SJCRH30 (cell line): ENCODE measurements at regions not wholly inside any gene's neighbourhood (a gene's known extent, or its start where the extent isn't known, plus 50 kb on each side); places are given as distances from the start of the nearest gene placed in this dataset.

Source experiments
- DNase-seq, 2 experiments: peaks; one replicate each; pipeline ENCODE4 v3.0.0-alpha.2; 2015 to 2020
- H3K27ac ChIP-seq: fragments of 250-450 bp; sonication (Bioruptor Pico); 2 replicates; pipeline ENCODE4 v1.5.1; 2020; ENCODE audit warnings: mild to moderate bottlenecking, moderate library complexity
- H3K27me3 ChIP-seq: fragments of 250-450 bp; sonication (Bioruptor Pico); 2 replicates; pipeline ENCODE4 v1.5.1; 2020; ENCODE audit warnings: mild to moderate bottlenecking, moderate library complexity
- H3K36me3 ChIP-seq: fragments of 250-450 bp; sonication (Bioruptor Pico); 2 replicates; pipeline ENCODE4 v1.5.1; 2020; ENCODE audit warnings: mild to moderate bottlenecking, moderate library complexity
- H3K4me1 ChIP-seq: fragments of 250-450 bp; sonication (Bioruptor Pico); 2 replicates; pipeline ENCODE4 v1.5.1; 2020; ENCODE audit warnings: mild to moderate bottlenecking, moderate library complexity
- H3K4me3 ChIP-seq: fragments of 250-450 bp; sonication (Bioruptor Pico); 2 replicates; pipeline ENCODE4 v1.5.1; 2020; ENCODE audit warnings: mild to moderate bottlenecking, moderate library complexity
- H3K9me3 ChIP-seq: fragments of 250-450 bp; sonication (Bioruptor Pico); replicated peaks from 2 replicates; pipeline ENCODE4 v1.5.1; 2020; ENCODE audit warnings: mild to moderate bottlenecking, moderate library complexity

GRCh38 chr5:44637916-44638869, 170.6 kb upstream of the MRPS30 start:
- peaks cover 6% of the 10 kb centered on the region; the same call in 1 of the 2 replicates for H3K27me3 ChIP-seq
- no peak for DNase-seq
- no peak overlapping the region for H3K4me3 ChIP-seq
- no peaks in the 10 kb centered on the region for H3K36me3 ChIP-seq
- no peaks in the 10 kb centered on the region for H3K9me3 ChIP-seq
- H3K27ac ChIP-seq, result no peak overlapping the region
- H3K4me1 ChIP-seq, result no peaks in the 10 kb centered on the region

- Histone ChIP-seq H3K9me3 (no peaks in the 10 kb centered on the region), H3K36me3 (no peaks in the 10 kb centered on the region), H3K4me3 (no peak overlapping the region), H3K27me3 (no peaks in the 10 kb centered on the region), H3K4me1 (no peaks in the 10 kb centered on the region), H3K27ac (no peak overlapping the region)
- no peak for DNase-seq
These were observed 176.4 kb upstream of the MRPS30 start for GRCh38 chr5:44632344-44632743.

- no peak overlapping the region for H3K4me3 ChIP-seq
- H3K27ac ChIP-seq, result no peak overlapping the region
- H3K4me1 ChIP-seq, result no peaks in the 10 kb centered on the region
- H3K9me3 ChIP-seq, result no peaks in the 10 kb centered on the region
- no peaks in the 10 kb centered on the region for H3K27me3 ChIP-seq
- no peak for DNase-seq
- H3K36me3 ChIP-seq, result no peaks in the 10 kb centered on the region
These were observed 181.9 kb upstream of the MRPS30 start for GRCh38 chr5:44626846-44627245.

GRCh38 chr5:44622331-44622730, 186.4 kb upstream of the MRPS30 start:
- Histone ChIP-seq H3K36me3 (no peaks in the 10 kb centered on the region), H3K27ac (no peak overlapping the region), H3K9me3 (no peaks in the 10 kb centered on the region), H3K27me3 (no peaks in the 10 kb centered on the region), H3K4me1 (no peaks in the 10 kb centered on the region), H3K4me3 (no peak overlapping the region)
- DNase-seq, result no peak

- Histone ChIP-seq H3K27me3 (no peaks in the 10 kb centered on the region), H3K4me1 (no peaks in the 10 kb centered on the region), H3K36me3 (no peaks in the 10 kb centered on the region), H3K27ac (no peak overlapping the region), H3K9me3 (no peaks in the 10 kb centered on the region), H3K4me3 (no peak overlapping the region)
- DNase-seq, result no peak
These were observed 188.7 kb upstream of the MRPS30 start for GRCh38 chr5:44619875-44620610.

GRCh38 chr5:44614845-44615244, 193.9 kb upstream of the MRPS30 start:
- no peak overlapping the region for H3K27ac ChIP-seq
- no peak for DNase-seq
- H3K4me3 ChIP-seq, result no peak overlapping the region
- no peaks in the 10 kb centered on the region for H3K36me3 ChIP-seq
- H3K4me1 ChIP-seq, result no peaks in the 10 kb centered on the region
- H3K9me3 ChIP-seq, result no peaks in the 10 kb centered on the region
- H3K27me3 ChIP-seq, result no peaks in the 10 kb centered on the region

GRCh38 chr5:44613936-44614335, 194.8 kb upstream of the MRPS30 start:
- H3K27ac ChIP-seq, result no peak overlapping the region
- DNase-seq, result no peak
- H3K27me3 ChIP-seq, result no peaks in the 10 kb centered on the region
- H3K4me3 ChIP-seq, result no peak overlapping the region
- H3K36me3 ChIP-seq, result no peaks in the 10 kb centered on the region
- H3K4me1 ChIP-seq, result no peaks in the 10 kb centered on the region
- no peaks in the 10 kb centered on the region for H3K9me3 ChIP-seq

- H3K27ac ChIP-seq, result no peak overlapping the region
- no peaks in the 10 kb centered on the region for H3K4me1 ChIP-seq
- no peaks in the 10 kb centered on the region for H3K9me3 ChIP-seq
- no peaks in the 10 kb centered on the region for H3K36me3 ChIP-seq
- no peak for DNase-seq
- no peak overlapping the region for H3K4me3 ChIP-seq
- no peaks in the 10 kb centered on the region for H3K27me3 ChIP-seq
These were observed 202.8 kb upstream of the MRPS30 start for GRCh38 chr5:44605926-44606325.

GRCh38 chr5:44603496-44604272, 205.1 kb upstream of the MRPS30 start:
- DNase-seq, result peak; percentile 4 to 29
- H3K27me3 ChIP-seq, result no peaks in the 10 kb centered on the region
- H3K9me3 ChIP-seq, result no peaks in the 10 kb centered on the region
- H3K27ac ChIP-seq, result no peak overlapping the region
- no peaks in the 10 kb centered on the region for H3K4me1 ChIP-seq
- no peaks in the 10 kb centered on the region for H3K36me3 ChIP-seq
- no peak overlapping the region for H3K4me3 ChIP-seq

- no peaks in the 10 kb centered on the region for H3K27me3 ChIP-seq
- no peaks in the 10 kb centered on the region for H3K36me3 ChIP-seq
- no peaks in the 10 kb centered on the region for H3K4me1 ChIP-seq
- no peak overlapping the region for H3K27ac ChIP-seq
- 0 out of 2 replicates have a peak, but pooled peaks cover 3% of the 10 kb centered on the region for H3K9me3 ChIP-seq
- H3K4me3 ChIP-seq, result no peak overlapping the region
- no peak for DNase-seq
These were observed 185.5 kb upstream of the FGF10 start for GRCh38 chr5:44574678-44575077.

- no peak overlapping the region for H3K4me3 ChIP-seq
- H3K9me3 ChIP-seq, result 0 out of 2 replicates have a peak, but pooled peaks cover 3% of the 10 kb centered on the region
- H3K36me3 ChIP-seq, result no peaks in the 10 kb centered on the region
- H3K27ac ChIP-seq, result no peak overlapping the region
- H3K27me3 ChIP-seq, result no peaks in the 10 kb centered on the region
- DNase-seq, result no peak
- H3K4me1 ChIP-seq, result no peaks in the 10 kb centered on the region
These were observed 179.3 kb upstream of the FGF10 start for GRCh38 chr5:44568519-44568918.

- Histone ChIP-seq H3K4me3 (no peak overlapping the region), H3K27me3 (no peaks in the 10 kb centered on the region), H3K9me3 (no peaks in the 10 kb centered on the region), H3K27ac (no peak overlapping the region), H3K36me3 (no peaks in the 10 kb centered on the region), H3K4me1 (no peaks in the 10 kb centered on the region)
- DNase-seq, result no peak
These were observed 176.7 kb upstream of the FGF10 start for GRCh38 chr5:44565902-44566301.

- DNase-seq, result no peak
- H3K36me3 ChIP-seq, result no peaks in the 10 kb centered on the region
- no peaks in the 10 kb centered on the region for H3K27me3 ChIP-seq
- H3K27ac ChIP-seq, result no peak overlapping the region
- H3K4me3 ChIP-seq, result no peak overlapping the region
- H3K9me3 ChIP-seq, result no peaks in the 10 kb centered on the region
- no peaks in the 10 kb centered on the region for H3K4me1 ChIP-seq
These were observed 176.1 kb upstream of the FGF10 start for GRCh38 chr5:44565360-44565759.

- no peak overlapping the region for H3K27ac ChIP-seq
- no peak overlapping the region for H3K4me3 ChIP-seq
- no peak for DNase-seq
- no peaks in the 10 kb centered on the region for H3K27me3 ChIP-seq
- H3K36me3 ChIP-seq, result no peaks in the 10 kb centered on the region
- H3K9me3 ChIP-seq, result no peaks in the 10 kb centered on the region
- no peaks in the 10 kb centered on the region for H3K4me1 ChIP-seq
These were observed 157.1 kb upstream of the FGF10 start for GRCh38 chr5:44546286-44546685.

GRCh38 chr5:44543511-44543910, 154.3 kb upstream of the FGF10 start:
- H3K4me3 ChIP-seq, result no peak overlapping the region
- no peaks in the 10 kb centered on the region for H3K27me3 ChIP-seq
- DNase-seq, result no peak
- no peak overlapping the region for H3K27ac ChIP-seq
- H3K36me3 ChIP-seq, result no peaks in the 10 kb centered on the region
- H3K9me3 ChIP-seq, result no peaks in the 10 kb centered on the region
- no peaks in the 10 kb centered on the region; the same call in 1 of the 2 replicates for H3K4me1 ChIP-seq
